Uterus (tissue), 2 donors: ENCODE measurements at regions not wholly inside any gene's neighbourhood (a gene's known extent, or its start where the extent isn't known, plus 50 kb on each side); places are given as distances from the start of the nearest gene placed in this dataset.

Source experiments
- POLR2A ChIP-seq, 2 donors: fragments of 450-650 bp; IDR thresholded peaks; one replicate each; pipeline ENCODE4 v1.6.1; 2016; ENCODE audit warnings: antibody characterized with exemption in 2 of 2, mild to moderate bottlenecking in 1 of 2, moderate library complexity in 1 of 2
- TF ChIP-seq, protein P1 (sequence below), 4 experiments: fragments of 200-600 bp in 2 of 4; fragments of 450-650 bp in 2 of 4; sonication (generic) in 2 of 4; IDR thresholded peaks; one replicate each; pipeline ENCODE4 v1.5.1; 2016 to 2019; ENCODE audit warnings: antibody characterized with exemption in 4 of 4, mild to moderate bottlenecking in 2 of 4, moderate library complexity in 1 of 4

DNA sequence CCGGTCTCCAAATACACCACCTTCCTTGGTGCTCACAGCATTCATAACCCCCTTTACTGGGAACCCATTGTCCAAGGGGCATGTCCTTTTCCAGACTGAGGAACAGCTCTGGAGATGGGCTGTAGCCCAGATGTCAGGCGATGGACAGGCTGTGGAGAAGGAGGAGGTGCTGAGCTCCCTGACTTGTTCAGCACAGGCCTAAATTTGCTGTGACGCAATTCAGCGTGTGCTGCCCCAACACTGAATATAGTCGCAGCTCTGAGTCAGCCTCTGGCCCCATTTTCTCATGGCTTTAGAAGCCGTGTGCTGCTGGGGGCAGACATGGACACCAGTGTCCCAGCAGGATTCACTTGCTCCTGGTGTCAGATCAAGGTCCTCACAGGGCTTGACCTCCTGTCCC, 269.1 kb downstream of the EMP1 start:
- TF ChIP-seq, protein P1, sequence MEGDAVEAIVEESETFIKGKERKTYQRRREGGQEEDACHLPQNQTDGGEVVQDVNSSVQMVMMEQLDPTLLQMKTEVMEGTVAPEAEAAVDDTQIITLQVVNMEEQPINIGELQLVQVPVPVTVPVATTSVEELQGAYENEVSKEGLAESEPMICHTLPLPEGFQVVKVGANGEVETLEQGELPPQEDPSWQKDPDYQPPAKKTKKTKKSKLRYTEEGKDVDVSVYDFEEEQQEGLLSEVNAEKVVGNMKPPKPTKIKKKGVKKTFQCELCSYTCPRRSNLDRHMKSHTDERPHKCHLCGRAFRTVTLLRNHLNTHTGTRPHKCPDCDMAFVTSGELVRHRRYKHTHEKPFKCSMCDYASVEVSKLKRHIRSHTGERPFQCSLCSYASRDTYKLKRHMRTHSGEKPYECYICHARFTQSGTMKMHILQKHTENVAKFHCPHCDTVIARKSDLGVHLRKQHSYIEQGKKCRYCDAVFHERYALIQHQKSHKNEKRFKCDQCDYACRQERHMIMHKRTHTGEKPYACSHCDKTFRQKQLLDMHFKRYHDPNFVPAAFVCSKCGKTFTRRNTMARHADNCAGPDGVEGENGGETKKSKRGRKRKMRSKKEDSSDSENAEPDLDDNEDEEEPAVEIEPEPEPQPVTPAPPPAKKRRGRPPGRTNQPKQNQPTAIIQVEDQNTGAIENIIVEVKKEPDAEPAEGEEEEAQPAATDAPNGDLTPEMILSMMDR (IDR thresholded peaks at IDR 0.05) = no peak
- no peak for TF ChIP-seq POLR2A (IDR thresholded peaks at IDR 0.05)
